Keratinocyte (primary cell): ENCODE measurements at regions not wholly inside any gene's neighbourhood (a gene's known extent, or its start where the extent isn't known, plus 50 kb on each side); places are given as distances from the start of the nearest gene placed in this dataset.

Source experiments
- DNase-seq: peaks from one replicate; pipeline ENCODE4 v3.0.0-alpha.2; 2011; ENCODE audit warnings: low read depth, missing footprints, low spot score
- FAIRE-seq: peaks from 2 replicates; lab custom pipeline; 2011; peaks lifted over from hg19 to GRCh38; lab: Jason Lieb, UNC
- H2AFZ ChIP-seq: 2 replicates; pipeline ENCODE4 v1.6.0; 2012; ENCODE audit warnings: low read length, control low read depth, inconsistent platforms; ENCODE audit not compliant: control insufficient read depth
- H3K27ac ChIP-seq: 2 replicates; pipeline ENCODE4 v1.5.1; 2011; ENCODE audit warnings: low read length; ENCODE audit not compliant: control insufficient read depth, insufficient read depth
- H3K27me3 ChIP-seq: 3 replicates; pipeline ENCODE4 v1.6.0; 2011; ENCODE audit warnings: low read length; ENCODE audit not compliant: control insufficient read depth, insufficient read depth; ENCODE audit errors: extremely low read depth
- H3K36me3 ChIP-seq, 2 experiments: 2 replicates in 1 of 2; 3 replicates in 1 of 2; pipeline ENCODE4 v1.5.1; 2011; ENCODE audit warnings: low read length in 2 of 2, mild to moderate bottlenecking in 1 of 2; ENCODE audit not compliant: control insufficient read depth in 2 of 2, insufficient read depth in 2 of 2; ENCODE audit errors: extremely low read depth in 1 of 2
- H3K4me1 ChIP-seq: 3 replicates; pipeline ENCODE4 v1.5.1; 2011; ENCODE audit warnings: low read length; ENCODE audit not compliant: control insufficient read depth, insufficient read depth; ENCODE audit errors: extremely low read depth
- H3K4me2 ChIP-seq: 3 replicates; pipeline ENCODE4 v1.6.0; 2011; ENCODE audit warnings: low read depth, low read length; ENCODE audit not compliant: control insufficient read depth, insufficient read depth; ENCODE audit errors: extremely low read depth
- H3K4me3 ChIP-seq, 3 experiments: fragments of 200-600 bp in 1 of 3; sonication (generic) in 1 of 3; 2 replicates in 2 of 3; 3 replicates in 1 of 3; pipeline ENCODE4 v1.5.1; 2011 to 2016; ENCODE audit warnings: low read length in 3 of 3, mild to moderate bottlenecking in 3 of 3, control low read depth in 2 of 3, inconsistent platforms in 1 of 3, low read depth in 1 of 3, mixed read lengths in 1 of 3, mixed run types in 1 of 3, moderate library complexity in 1 of 3; ENCODE audit not compliant: control insufficient read depth in 2 of 3, insufficient read depth in 2 of 3; ENCODE audit errors: extremely low read depth in 1 of 3
- H3K79me2 ChIP-seq: 2 replicates; pipeline ENCODE4 v1.6.0; 2012; ENCODE audit warnings: low read length; ENCODE audit not compliant: control insufficient read depth, insufficient read depth
- H3K9ac ChIP-seq: 3 replicates; pipeline ENCODE4 v1.6.0; 2011; ENCODE audit warnings: low read length; ENCODE audit not compliant: control insufficient read depth, insufficient read depth; ENCODE audit errors: extremely low read depth
- H3K9me1 ChIP-seq: 3 replicates; pipeline ENCODE4 v1.6.0; 2011; ENCODE audit warnings: low read length; ENCODE audit not compliant: control insufficient read depth, insufficient read depth; ENCODE audit errors: extremely low read depth
- H3K9me3 ChIP-seq: 2 replicates; pipeline ENCODE4 v1.5.1; 2012; ENCODE audit warnings: low read depth, low read length; ENCODE audit not compliant: control insufficient read depth
- H4K20me1 ChIP-seq: 3 replicates; pipeline ENCODE4 v1.6.0; 2011; ENCODE audit warnings: low read length; ENCODE audit not compliant: control insufficient read depth, insufficient read depth; ENCODE audit errors: extremely low read depth
- EZH2 ChIP-seq: IDR thresholded peaks from one replicate; pipeline ENCODE4 v1.6.1; 2012; ENCODE audit warnings: inconsistent platforms, mild to moderate bottlenecking, low read length, moderate library complexity
- dilution Hi-C: fragments of 300-500 bp; cut with MboI; formaldehyde crosslinking; loops from one replicate; pipeline ENCODE4 v1.7.0; 2020; ENCODE audit warnings: low sequenced_read_pairs; ENCODE audit not compliant: extremely low pct_ligation_motif_present
- TF ChIP-seq, protein P1 (sequence below), 3 experiments: IDR thresholded peaks in 1 of 3; conservative IDR thresholded peaks in 1 of 3; optimal IDR thresholded peaks in 1 of 3; 2 replicates in 2 of 3; 3 replicates in 1 of 3; pipeline versions ENCODE3 to v1.5.1; 2011; ENCODE audit warnings: low read length in 3 of 3, mild to moderate bottlenecking in 3 of 3, moderate library complexity in 2 of 3, control low read depth in 1 of 3, inconsistent platforms in 1 of 3; ENCODE audit not compliant: insufficient read depth in 2 of 3; ENCODE audit errors: extremely low read depth in 1 of 3

DNA sequence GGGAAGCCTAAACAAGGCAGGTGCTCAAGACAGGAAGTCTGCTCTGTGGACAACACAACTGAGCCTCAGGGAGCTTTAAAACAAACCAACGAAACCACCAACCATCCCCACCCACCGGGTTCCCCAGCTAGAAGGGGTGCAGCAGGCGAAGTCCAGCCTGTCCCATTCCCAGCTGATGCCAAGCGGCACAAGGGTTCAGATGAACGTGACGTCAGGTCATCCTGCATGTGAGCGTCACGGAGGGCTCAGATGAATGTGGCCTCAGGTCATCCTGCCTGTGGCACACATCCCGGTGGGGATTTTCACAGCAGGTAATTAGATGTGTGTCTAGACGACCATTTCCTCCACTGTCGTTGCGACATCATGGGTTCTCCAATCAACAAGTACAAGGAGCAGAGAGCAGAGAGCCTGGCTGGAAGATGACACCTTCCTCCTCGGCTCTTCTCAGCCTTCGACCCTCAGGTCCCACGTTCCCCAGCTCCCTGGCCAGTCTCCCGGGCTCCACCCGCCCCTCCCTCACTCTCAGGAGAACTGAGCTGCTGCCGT lies 246.5 kb downstream of the FOXL1 start:
- Histone ChIP-seq H3K4me3 (no peak overlapping the region), H3K79me2 (no peaks in the 10 kb centered on the region), H3K9me3 (no peaks in the 10 kb centered on the region), H4K20me1 (no peaks in the 10 kb centered on the region), H3K27ac (no peak overlapping the region), H3K27me3 (peaks cover 32% of the 10 kb centered on the region), H3K4me2 (no peak overlapping the region), H2AFZ (no peak overlapping the region), H3K9me1 (no peaks in the 10 kb centered on the region), H3K4me1 (no peaks in the 10 kb centered on the region), H3K9ac (no peak overlapping the region), H3K36me3 (no peaks in the 10 kb centered on the region)
- no peak for FAIRE-seq
- no peak for DNase-seq
- TF ChIP-seq EZH2: no peak
- TF ChIP-seq, protein P1, sequence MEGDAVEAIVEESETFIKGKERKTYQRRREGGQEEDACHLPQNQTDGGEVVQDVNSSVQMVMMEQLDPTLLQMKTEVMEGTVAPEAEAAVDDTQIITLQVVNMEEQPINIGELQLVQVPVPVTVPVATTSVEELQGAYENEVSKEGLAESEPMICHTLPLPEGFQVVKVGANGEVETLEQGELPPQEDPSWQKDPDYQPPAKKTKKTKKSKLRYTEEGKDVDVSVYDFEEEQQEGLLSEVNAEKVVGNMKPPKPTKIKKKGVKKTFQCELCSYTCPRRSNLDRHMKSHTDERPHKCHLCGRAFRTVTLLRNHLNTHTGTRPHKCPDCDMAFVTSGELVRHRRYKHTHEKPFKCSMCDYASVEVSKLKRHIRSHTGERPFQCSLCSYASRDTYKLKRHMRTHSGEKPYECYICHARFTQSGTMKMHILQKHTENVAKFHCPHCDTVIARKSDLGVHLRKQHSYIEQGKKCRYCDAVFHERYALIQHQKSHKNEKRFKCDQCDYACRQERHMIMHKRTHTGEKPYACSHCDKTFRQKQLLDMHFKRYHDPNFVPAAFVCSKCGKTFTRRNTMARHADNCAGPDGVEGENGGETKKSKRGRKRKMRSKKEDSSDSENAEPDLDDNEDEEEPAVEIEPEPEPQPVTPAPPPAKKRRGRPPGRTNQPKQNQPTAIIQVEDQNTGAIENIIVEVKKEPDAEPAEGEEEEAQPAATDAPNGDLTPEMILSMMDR (optimal IDR thresholded peaks at IDR 0.05 in 1 of 3, IDR thresholded peaks at IDR 0.05 in 1 of 3, conservative IDR thresholded peaks at IDR 0.05 in 1 of 3; ENCODE audit: extremely low read depth in 1 of 3, insufficient read depth in 2 of 3, low read length in 3 of 3): no peak
- dilution Hi-C loops: no loop called here

DNA sequence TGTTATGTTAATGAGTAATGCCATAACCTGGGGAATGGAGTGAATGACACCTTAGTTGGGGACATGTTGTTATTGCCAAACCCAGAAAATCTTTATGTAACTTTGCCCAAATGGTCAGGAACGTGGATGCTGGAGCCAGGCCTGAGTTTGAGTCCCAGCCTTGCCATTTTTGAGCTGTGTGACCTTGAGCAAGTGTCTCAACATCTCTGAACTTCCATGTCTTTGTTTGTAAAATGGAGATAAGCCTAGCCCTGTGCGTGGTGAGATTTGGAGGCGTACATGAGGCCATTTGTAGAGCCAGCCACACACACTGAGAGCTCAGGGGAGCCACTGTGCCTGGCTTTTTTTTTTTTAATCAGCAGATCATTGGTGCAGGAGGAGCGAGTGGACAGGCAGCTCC lies 247.3 kb downstream of the FOXL1 start:
- Histone ChIP-seq H3K9me1 (no peaks in the 10 kb centered on the region), H3K79me2 (no peaks in the 10 kb centered on the region), H3K4me3 (no peak overlapping the region), H3K4me1 (no peaks in the 10 kb centered on the region), H4K20me1 (no peaks in the 10 kb centered on the region), H3K9me3 (no peaks in the 10 kb centered on the region), H3K4me2 (no peak overlapping the region), H3K9ac (no peak overlapping the region), H2AFZ (no peak overlapping the region), H3K27me3 (peaks cover 35% of the 10 kb centered on the region), H3K27ac (no peak overlapping the region), H3K36me3 (no peaks in the 10 kb centered on the region)
- TF ChIP-seq, protein P1 (optimal IDR thresholded peaks at IDR 0.05 in 1 of 3, IDR thresholded peaks at IDR 0.05 in 1 of 3, conservative IDR thresholded peaks at IDR 0.05 in 1 of 3; ENCODE audit: extremely low read depth in 1 of 3, insufficient read depth in 2 of 3, low read length in 3 of 3): no peak
- no peak for TF ChIP-seq EZH2
- no peak for DNase-seq
- no peak for FAIRE-seq
- dilution Hi-C loops: no loop called here
